HepG2 (cell line): ENCODE measurements at regions not wholly inside any gene's neighbourhood (a gene's known extent, or its start where the extent isn't known, plus 50 kb on each side); places are given as distances from the start of the nearest gene placed in this dataset.

ENCODE experiments used
- ATAC-seq: fragments of 200-7000 bp; cut with Tn5 transposase; 3 replicates; pipeline ENCODE4 v1.9.1; 2020; ENCODE audit warnings: mild to moderate bottlenecking, moderate library complexity
- BruUV-seq: library from RNA; stranded (reverse); fragments of 400-500 nt; replicated peaks from 2 replicates; lab custom pipeline; 2021; lab: Mats Ljungman, UMichigan
- CTCF ChIA-PET: fragments of 300-600 bp; formaldehyde crosslinking; extraction: SDS; loops from one replicate; lab custom pipeline; 2021; ENCODE audit warnings: low total read pairs, inconsistent platforms, low intra/inter-chr PET ratio; lab: Yijun Ruan, JAX
- POLR2A ChIA-PET: fragments of 350-600 bp; sonication (Branson Sonifier 250); formaldehyde crosslinking; loops from one replicate; lab custom pipeline; 2020; ENCODE audit warnings: antibody characterized with exemption, inconsistent platforms; lab: Yijun Ruan, JAX
- DNase-seq: peaks from one replicate; pipeline ENCODE4 v3.0.0-alpha.2; 2015; ENCODE audit warnings: low spot score
- FAIRE-seq: peaks from 3 replicates; lab custom pipeline; 2011; peaks lifted over from hg19 to GRCh38; lab: Jason Lieb, UNC
- H2AFZ ChIP-seq: one replicate; pipeline ENCODE4 v1.6.1; 2011; ENCODE audit warnings: low read length, inconsistent platforms
- H3K27ac ChIP-seq: fragments of 300-600 bp; 3 replicates; pipeline ENCODE4 v1.8.0; 2011; ENCODE audit warnings: mixed run types, mild to moderate bottlenecking, mixed read lengths, low read length, inconsistent platforms; ENCODE audit not compliant: insufficient read depth; ENCODE audit errors: extremely low read length
- H3K27me3 ChIP-seq, 2 experiments: fragments of 200-600 bp in 1 of 2; 2 replicates in 1 of 2; 3 replicates in 1 of 2; pipeline versions ENCODE4 v1.6.0 to v1.8.0; 2011; ENCODE audit warnings: low read length in 2 of 2, mild to moderate bottlenecking in 2 of 2, moderate library complexity in 2 of 2, inconsistent platforms in 1 of 2; ENCODE audit not compliant: insufficient read depth in 2 of 2, control insufficient read depth in 1 of 2
- H3K36me3 ChIP-seq, 2 experiments: fragments of 200-600 bp in 1 of 2; replicated peaks in 1 of 2; 2 replicates in 1 of 2; 3 replicates in 1 of 2; pipeline versions ENCODE4 v1.5.1 to v1.8.0; 2011; ENCODE audit warnings: low read length in 2 of 2, inconsistent platforms in 1 of 2; ENCODE audit not compliant: insufficient read depth in 2 of 2, control insufficient read depth in 1 of 2
- H3K4me1 ChIP-seq: 2 replicates; pipeline ENCODE4 v1.5.1; 2012; ENCODE audit warnings: low read length, inconsistent platforms; ENCODE audit not compliant: insufficient read depth
- H3K4me2 ChIP-seq: 2 replicates; pipeline ENCODE4 v1.6.0; 2011; ENCODE audit warnings: low read depth, low read length, inconsistent platforms
- H3K4me3 ChIP-seq, 3 experiments: fragments of 200-600 bp in 1 of 3; sonication (generic), shearing (Covaris generic) in 1 of 3; replicated peaks in 1 of 3; 2 replicates each; pipeline ENCODE4 v1.5.1; 2011 to 2016; ENCODE audit warnings: low read length in 3 of 3, inconsistent platforms in 2 of 3, low read depth in 2 of 3, mild to moderate bottlenecking in 2 of 3, control low read depth in 1 of 3, mixed read lengths in 1 of 3; ENCODE audit not compliant: insufficient read depth in 1 of 3
- H3K79me2 ChIP-seq: one replicate; pipeline ENCODE4 v1.6.1; 2011; ENCODE audit warnings: low read length, inconsistent platforms; ENCODE audit not compliant: insufficient read depth
- H3K9ac ChIP-seq: 2 replicates; pipeline ENCODE4 v1.6.0; 2011; ENCODE audit warnings: mild to moderate bottlenecking, low read depth, low read length, inconsistent platforms; ENCODE audit not compliant: insufficient read depth
- H3K9me3 ChIP-seq: 2 replicates; pipeline ENCODE4 v1.5.1; 2012; ENCODE audit warnings: mild to moderate bottlenecking, low read length
- H4K20me1 ChIP-seq: 2 replicates; pipeline ENCODE4 v1.6.0; 2011; ENCODE audit warnings: inconsistent platforms, mild to moderate bottlenecking, low read length, moderate library complexity; ENCODE audit not compliant: insufficient read depth
- PRDM10 ChIP-seq: sonication (generic); formaldehyde crosslinking; IDR thresholded peaks from 2 replicates; pipeline ENCODE4 v1.4.0; 2020; ENCODE audit warnings: low read depth, missing genetic modification reagents
- RXRB ChIP-seq: IDR thresholded peaks from 2 replicates; pipeline ENCODE4 v1.6.1; 2016; ENCODE audit warnings: borderline replicate concordance, missing genetic modification reagents, missing compliant biosample characterization
- ZBTB8A ChIP-seq: sonication (generic); formaldehyde crosslinking; IDR thresholded peaks from 2 replicates; pipeline ENCODE4 v1.4.0; 2020; ENCODE audit warnings: mild to moderate bottlenecking, low read depth, missing genetic modification reagents, borderline replicate concordance
- ZNF280B ChIP-seq: sonication (generic); formaldehyde crosslinking; IDR thresholded peaks from 2 replicates; pipeline ENCODE4 v1.5.0; 2020; ENCODE audit warnings: missing genetic modification reagents, mild to moderate bottlenecking, borderline replicate concordance
- ZNF609 ChIP-seq: sonication (generic); formaldehyde crosslinking; IDR thresholded peaks from 2 replicates; pipeline ENCODE4 v1.4.0; 2020; ENCODE audit warnings: mild to moderate bottlenecking, missing genetic modification reagents, borderline replicate concordance
- WGBS: methylation state at CpG from one replicate; pipeline ENCODE4 v1.1.6; 2017; ENCODE audit warnings: low lambda C conversion rate; 5-methylcytosine and 5-hydroxymethylcytosine counted together
- in situ Hi-C: cut with HindIII; loops from 2 replicates; pipeline ENCODE4 v1.10.0; 2017; ENCODE audit warnings: low pct_unique_long_range_greater_than_20kb; ENCODE audit not compliant: extremely low pct_ligation_motif_present
- intact Hi-C: fragments of 100-400 bp; cut with micrococcal nuclease; formaldehyde crosslinking; loops from one replicate; pipeline ENCODE4 v1.10.0; 2022; ENCODE audit not compliant: unreplicated experiment

DNA sequence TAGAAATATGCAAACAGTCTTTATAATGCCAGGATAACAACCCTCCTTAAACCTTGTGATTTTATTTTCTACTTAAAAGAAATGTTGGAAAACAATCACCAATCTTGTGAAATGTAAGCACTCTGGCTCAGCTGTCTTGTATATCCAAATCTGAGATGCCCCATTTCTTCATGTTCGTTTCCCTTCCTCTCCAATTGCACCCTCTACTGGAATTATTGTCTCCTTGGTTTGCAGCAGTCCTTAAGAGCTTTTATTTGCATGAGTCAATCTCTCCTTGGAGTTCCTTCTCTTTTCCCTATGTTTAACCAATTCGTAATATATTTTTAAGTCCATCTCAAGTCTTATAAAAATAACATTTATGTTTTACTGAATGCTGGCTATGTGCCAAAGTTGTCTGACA is 362.0 kb upstream of the CDH10 start:
- H3K9me3 ChIP-seq = peaks cover 55% of the 10 kb centered on the region
- H3K4me3 ChIP-seq = no peak overlapping the region
- no peaks in the 10 kb centered on the region for H3K79me2 ChIP-seq
- in situ Hi-C loops = no loop called here
- no peaks in the 10 kb centered on the region for H4K20me1 ChIP-seq
- no peak overlapping the region for H3K9ac ChIP-seq
- no peaks in the 10 kb centered on the region for H3K36me3 ChIP-seq
- ChIA-PET POLR2A (no interaction called here), CTCF (no interaction called here)
- H3K4me2 ChIP-seq = no peak overlapping the region
- H2AFZ ChIP-seq = no peak overlapping the region
- ATAC-seq (no peak), DNase-seq (no peak), FAIRE-seq (no peak)
- BruUV-seq = no TSS peak
- 1% methylated on average over 2 of the region's 2 CpGs for WGBS
- no peak overlapping the region for H3K27ac ChIP-seq
- no peaks in the 10 kb centered on the region for H3K4me1 ChIP-seq
- H3K27me3 ChIP-seq = no peaks in the 10 kb centered on the region
- no peak for TF ChIP-seq ZNF609 (CRISPR knock-in tag)
- intact Hi-C loops = no loop called here

GRCh38 chr5:25006237-25006636 is 361.5 kb upstream of the CDH10 start:
- H3K4me3 ChIP-seq = no peak overlapping the region
- in situ Hi-C loops = no loop called here
- no peak overlapping the region for H3K27ac ChIP-seq
- no peak overlapping the region for H2AFZ ChIP-seq
- no peak overlapping the region for H3K9ac ChIP-seq
- no peaks in the 10 kb centered on the region for H3K36me3 ChIP-seq
- WGBS = 0% methylated on average over 4 of the region's 4 CpGs
- no peaks in the 10 kb centered on the region for H3K79me2 ChIP-seq
- H3K4me2 ChIP-seq = no peak overlapping the region
- DNase-seq = no peak
- H3K9me3 ChIP-seq = peaks cover 50% of the 10 kb centered on the region
- CTCF ChIA-PET = no interaction called here
- H4K20me1 ChIP-seq = no peaks in the 10 kb centered on the region
- no peaks in the 10 kb centered on the region for H3K27me3 ChIP-seq
- BruUV-seq = no TSS peak
- ATAC-seq = no peak
- intact Hi-C loops = no loop called here
- POLR2A ChIA-PET = no interaction called here
- FAIRE-seq = no peak
- H3K4me1 ChIP-seq = no peaks in the 10 kb centered on the region
- no peak for TF ChIP-seq PRDM10 (CRISPR knock-in tag)
- TF ChIP-seq ZBTB8A (CRISPR knock-in tag) = no peak
- TF ChIP-seq RXRB (CRISPR knock-in tag) = no peak
- no peak for TF ChIP-seq ZNF280B (CRISPR knock-in tag)
